ENCODE measurements at regions not wholly inside any gene's neighbourhood (a gene's known extent, or its start where the extent isn't known, plus 50 kb on each side); places are given as distances from the start of the nearest gene placed in this dataset.

- Histone ChIP-seq H3K9me3 (ENCODE audit: low read depth) (no peaks in the 10 kb centered on the region), H3K4me3 (no peak overlapping the region), H3K27me3 (no peaks in the 10 kb centered on the region), H3K36me3 (no peaks in the 10 kb centered on the region), H3K4me1 (ENCODE audit: low read depth) (peaks cover 6% of the 10 kb centered on the region), H3K27ac (no peak overlapping the region)
- no peak for DNase-seq (ENCODE audit: low read depth in 1 of 2, low spot score in 1 of 2)
- TF ChIP-seq CTCF (IDR thresholded peaks at IDR 0.05; ENCODE audit: low read depth, low read length) = no peak
Observed at GRCh38 chr2:236861944-236862343, 223.7 kb upstream of the COPS8 start.

GRCh38 chr2:236862526-236862925 lies 223.2 kb upstream of the COPS8 start:
- H3K9me3 ChIP-seq (ENCODE audit: low read depth) = no peaks in the 10 kb centered on the region
- H3K36me3 ChIP-seq = no peaks in the 10 kb centered on the region
- no peaks in the 10 kb centered on the region for H3K27me3 ChIP-seq
- H3K4me1 ChIP-seq (ENCODE audit: low read depth) = peaks cover under 1% of the 10 kb centered on the region
- TF ChIP-seq CTCF (IDR thresholded peaks at IDR 0.05; ENCODE audit: low read depth, low read length) = no peak
- H3K4me3 ChIP-seq = no peak overlapping the region
- H3K27ac ChIP-seq = no peak overlapping the region
- DNase-seq (ENCODE audit: low read depth in 1 of 2, low spot score in 1 of 2) = no peak

- no peaks in the 10 kb centered on the region for H3K36me3 ChIP-seq
- no peak overlapping the region for H3K4me3 ChIP-seq
- no peaks in the 10 kb centered on the region for H3K27me3 ChIP-seq
- peak in 1 of 2 donors; percentile 53 for DNase-seq (ENCODE audit: low read depth in 1 of 2, low spot score in 1 of 2)
- H3K27ac ChIP-seq = no peak overlapping the region
- H3K4me1 ChIP-seq (ENCODE audit: low read depth) = no peaks in the 10 kb centered on the region
- H3K9me3 ChIP-seq (ENCODE audit: low read depth) = no peaks in the 10 kb centered on the region
- no peak for TF ChIP-seq CTCF (IDR thresholded peaks at IDR 0.05; ENCODE audit: low read depth, low read length)
Observed at GRCh38 chr2:236862961-236863728, 222.5 kb upstream of the COPS8 start.

GRCh38 chr2:236863729-236864126 lies 222.0 kb upstream of the COPS8 start:
- H3K27ac ChIP-seq = no peak overlapping the region

GRCh38 chr2:236865052-236865451 lies 220.6 kb upstream of the COPS8 start:
- Histone ChIP-seq H3K36me3 (no peaks in the 10 kb centered on the region), H3K4me1 (ENCODE audit: low read depth) (no peaks in the 10 kb centered on the region), H3K4me3 (no peak overlapping the region), H3K27me3 (no peaks in the 10 kb centered on the region), H3K9me3 (ENCODE audit: low read depth) (no peaks in the 10 kb centered on the region), H3K27ac (no peak overlapping the region)
- TF ChIP-seq CTCF (IDR thresholded peaks at IDR 0.05; ENCODE audit: low read depth, low read length) = no peak
- no peak for DNase-seq (ENCODE audit: low read depth in 1 of 2, low spot score in 1 of 2)

More at GRCh38 chr2:236863729-236864126, 222.0 kb upstream of the COPS8 start:
- DNase-seq (ENCODE audit: low read depth in 1 of 2, low spot score in 1 of 2) = no peak
- Histone ChIP-seq H3K36me3 (no peaks in the 10 kb centered on the region), H3K27me3 (no peaks in the 10 kb centered on the region), H3K9me3 (ENCODE audit: low read depth) (no peaks in the 10 kb centered on the region), H3K4me3 (no peak overlapping the region), H3K4me1 (ENCODE audit: low read depth) (no peaks in the 10 kb centered on the region)
- no peak for TF ChIP-seq CTCF (IDR thresholded peaks at IDR 0.05; ENCODE audit: low read depth, low read length)
